ENCODE measurements at regions not wholly inside any gene's neighbourhood (a gene's known extent, or its start where the extent isn't known, plus 50 kb on each side); places are given as distances from the start of the nearest gene placed in this dataset.

DNA sequence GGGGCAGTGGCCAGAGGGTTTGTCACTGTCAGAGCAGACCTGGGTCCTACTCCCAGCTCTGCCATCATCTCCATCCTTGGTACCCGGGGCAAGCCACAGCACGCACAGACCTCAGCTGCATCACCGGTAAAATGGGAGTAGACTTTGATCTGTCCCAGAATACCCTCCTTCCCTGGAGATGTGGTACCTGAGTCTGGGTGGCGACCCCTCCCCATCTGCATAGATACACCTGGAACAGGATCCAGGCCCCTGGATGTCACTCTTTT, 64.0 kb downstream of the ZFP36L2 start (continued):
- TF ChIP-seq FOSL1 (IDR thresholded peaks at IDR 0.05; ENCODE audit: low read depth) (no peak), POLR2AphosphoS5 (IDR thresholded peaks at IDR 0.05; ENCODE audit: low read depth, low read length) (no peak), ZFX (IDR thresholded peaks at IDR 0.05) (no peak), SIN3A (IDR thresholded peaks at IDR 0.05; ENCODE audit: low read depth) (no peak), JUND (IDR thresholded peaks at IDR 0.05) (no peak), ZNF274 (IDR thresholded peaks at IDR 0.05; ENCODE audit: low read depth, low read length) (no peak), CEBPB (IDR thresholded peaks at IDR 0.05; ENCODE audit: low read depth) (no peak), SRF (IDR thresholded peaks at IDR 0.05; ENCODE audit: low read depth) (no peak), POLR2A (IDR thresholded peaks at IDR 0.05; ENCODE audit: borderline replicate concordance, extremely low read depth, insufficient read depth, insufficient read length) (no peak), ELF1 (IDR thresholded peaks at IDR 0.05; ENCODE audit: borderline replicate concordance, low read depth) (no peak)

DNA sequence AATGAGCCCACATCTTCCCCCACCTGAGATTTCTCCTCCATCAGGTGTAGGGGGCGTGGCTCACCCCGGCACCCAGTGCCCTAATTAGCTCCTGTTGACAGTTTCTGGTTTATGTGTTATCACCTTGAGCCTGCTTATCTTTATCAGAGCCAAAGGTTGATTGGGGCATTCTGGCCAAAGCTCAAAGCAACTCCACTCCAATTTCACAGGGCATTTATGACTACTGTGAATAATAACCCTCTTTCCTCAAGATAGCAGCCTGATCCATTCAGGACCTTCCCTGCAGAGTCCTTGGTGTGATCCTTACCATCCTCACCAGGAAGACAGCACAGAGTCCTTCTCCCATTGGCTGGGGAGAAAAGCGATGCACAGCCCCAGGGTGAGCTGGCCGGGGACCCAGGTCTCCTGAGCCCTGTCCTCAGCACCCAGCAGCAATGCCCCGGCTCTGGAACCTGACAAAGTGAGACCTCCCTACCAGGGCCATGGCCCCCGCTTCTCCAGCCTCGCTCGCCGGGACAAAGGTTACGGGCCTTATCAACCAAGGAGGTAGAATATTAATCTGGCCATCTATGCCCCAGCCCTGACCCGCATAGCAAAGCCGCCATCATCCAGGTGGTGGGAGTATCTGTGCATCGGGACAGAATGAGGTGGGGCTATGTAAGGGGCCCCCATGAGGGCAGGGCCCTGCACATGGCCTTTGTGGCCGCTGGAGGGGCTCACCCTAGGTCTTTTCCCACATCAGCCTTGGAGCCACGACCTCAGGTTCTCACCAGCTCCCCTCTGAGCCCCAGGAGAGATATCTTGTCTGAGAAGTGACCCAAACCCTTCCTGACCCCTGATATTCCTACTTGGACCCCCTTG, 64.5 kb downstream of the ZFP36L2 start:
- H3K9ac ChIP-seq (ENCODE audit: low read length), result no peak overlapping the region

More for the DNA sequence above, 64.5 kb downstream of the ZFP36L2 start:
- CTCF ChIA-PET, result interaction anchor here (1.4 kb wide), 1 partner anchor 8 kb away, joined by 3 read pairs; no protein-coding TSS in a partner anchor
- H3K27ac ChIP-seq (ENCODE audit: low read depth, low read length), result no peak overlapping the region
- RAD21 ChIA-PET (ENCODE audit: low non-redundant PET in 1 of 2, low total read pairs in 2 of 2, uncharacterized antibody in 2 of 2, unreplicated experiment in 2 of 2), result interaction anchor here in 1 of 2 experiments (0.6 kb wide), 1 partner anchor 58 kb away, joined by 10 read pairs; no protein-coding TSS in a partner anchor
- intact Hi-C loops (cut with micrococcal nuclease), result no loop called here
- no peaks in the 10 kb centered on the region for H3K36me3 ChIP-seq (ENCODE audit: control insufficient read depth in 1 of 2, insufficient read depth in 2 of 2, low read length in 2 of 2)
- H3K4me2 ChIP-seq (ENCODE audit: low read length), result no peak overlapping the region
- DNase-seq (ENCODE audit: low read depth, low spot score), result no peak
- no peaks in the 10 kb centered on the region for H3K9me3 ChIP-seq (ENCODE audit: control insufficient read depth in 1 of 2, insufficient read depth in 1 of 2, low read depth in 1 of 2, low read length in 2 of 2)
- H3K79me2 ChIP-seq (ENCODE audit: insufficient read depth, low read length), result no peaks in the 10 kb centered on the region
- no peak for ATAC-seq
- POLR2A ChIA-PET, result no interaction called here
- no peak for TF ChIP-seq FOSL1 (IDR thresholded peaks at IDR 0.05; ENCODE audit: low read depth)
- TF ChIP-seq, protein P1, sequence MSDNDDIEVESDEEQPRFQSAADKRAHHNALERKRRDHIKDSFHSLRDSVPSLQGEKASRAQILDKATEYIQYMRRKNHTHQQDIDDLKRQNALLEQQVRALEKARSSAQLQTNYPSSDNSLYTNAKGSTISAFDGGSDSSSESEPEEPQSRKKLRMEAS (IDR thresholded peaks at IDR 0.05), result no peak
- no TSS peak for BruUV-seq (replicated peaks)
- H3K27me3 ChIP-seq (ENCODE audit: insufficient read depth, low read length), result no peaks in the 10 kb centered on the region
- H2AFZ ChIP-seq (ENCODE audit: low read depth, low read length, poor library complexity, severe bottlenecking), result no peak overlapping the region
- no peaks in the 10 kb centered on the region for H4K20me1 ChIP-seq (ENCODE audit: insufficient read depth)
- H3K4me1 ChIP-seq (ENCODE audit: control insufficient read depth in 1 of 2, insufficient read depth in 2 of 2, low read length in 2 of 2), result peaks cover 31 to 48% of the 10 kb centered on the region in 2 experiments
- no peak overlapping the region for H3K4me3 ChIP-seq (replicated peaks in 1 of 2; ENCODE audit: low read depth in 1 of 2, low read length in 2 of 2)
- no peaks in the 10 kb centered on the region for H3K9me2 ChIP-seq (ENCODE audit: insufficient read depth)
